NCI-H1105 (cell line): ENCODE measurements at regions not wholly inside any gene's neighbourhood (a gene's known extent, or its start where the extent isn't known, plus 50 kb on each side); places are given as distances from the start of the nearest gene placed in this dataset.
"Not testable (repeated sequence)": the region's sequence is repeated elsewhere in the genome, so short reads cannot be mapped to it uniquely, and the experiment has no call there.

Experiments
- DNase-seq: peaks from one replicate; lab custom pipeline; 2025; lab: John Stamatoyannopoulos, UW

GRCh38 chr2:235219048-235219447 is 267.2 kb downstream of the SH3BP4 start:
- DNase-seq: no peak

GRCh38 chr2:235220331-235220730 is 268.5 kb downstream of the SH3BP4 start:
- no peak for DNase-seq

- DNase-seq: no peak
These were observed 270.8 kb upstream of the AGAP1 start for GRCh38 chr2:235223011-235223410.

- no peak for DNase-seq
These were observed 269.4 kb upstream of the AGAP1 start for GRCh38 chr2:235224410-235224809.

- no peak for DNase-seq
These were observed 268.6 kb upstream of the AGAP1 start for GRCh38 chr2:235225261-235225660.

- DNase-seq: no peak
These were observed 266.3 kb upstream of the AGAP1 start for GRCh38 chr2:235227590-235227989.

GRCh38 chr2:235228422-235228821 is 265.4 kb upstream of the AGAP1 start:
- not testable (repeated sequence) for DNase-seq

- DNase-seq: no peak
These were observed 264.6 kb upstream of the AGAP1 start for GRCh38 chr2:235229236-235229635.

- peak; percentile 79 for DNase-seq
These were observed 262.8 kb upstream of the AGAP1 start for GRCh38 chr2:235230821-235231601.

- DNase-seq: no peak
These were observed 261.1 kb upstream of the AGAP1 start for GRCh38 chr2:235232449-235233433.

- DNase-seq: no peak
These were observed 259.1 kb upstream of the AGAP1 start for GRCh38 chr2:235234736-235235135.

- DNase-seq: no peak
These were observed 257.7 kb upstream of the AGAP1 start for GRCh38 chr2:235235977-235236767.

- peak; percentile 72 for DNase-seq
These were observed 255.3 kb upstream of the AGAP1 start for GRCh38 chr2:235238537-235238936.

- no peak for DNase-seq
These were observed 253.3 kb upstream of the AGAP1 start for GRCh38 chr2:235240574-235240973.

- DNase-seq: no peak
These were observed 249.3 kb upstream of the AGAP1 start for GRCh38 chr2:235244255-235245220.

GRCh38 chr2:235247001-235247400 is 246.8 kb upstream of the AGAP1 start:
- no peak for DNase-seq

- no peak for DNase-seq
These were observed 238.2 kb upstream of the AGAP1 start for GRCh38 chr2:235255693-235256092.

GRCh38 chr2:235257590-235257989 is 236.3 kb upstream of the AGAP1 start:
- DNase-seq: no peak

- no peak for DNase-seq
These were observed 231.1 kb upstream of the AGAP1 start for GRCh38 chr2:235262750-235263149.

- DNase-seq: no peak
These were observed 230.4 kb upstream of the AGAP1 start for GRCh38 chr2:235263205-235264120.
